ENCODE measurements at regions not wholly inside any gene's neighbourhood (a gene's known extent, or its start where the extent isn't known, plus 50 kb on each side); places are given as distances from the start of the nearest gene placed in this dataset.

GRCh38 chr9:115349542-115349941 is 231.6 kb upstream of the TNC start:
- Histone ChIP-seq H3K4me3 (no peak overlapping the region), H3K27ac (no peak overlapping the region)

GRCh38 chr9:115350548-115350947 is 232.6 kb upstream of the TNC start:
- no peak overlapping the region for H3K27ac ChIP-seq
- H3K4me3 ChIP-seq, result no peak overlapping the region

- no peak overlapping the region for H3K27ac ChIP-seq
- H3K4me3 ChIP-seq, result no peak overlapping the region
Observed at GRCh38 chr9:115353681-115354080, 235.7 kb upstream of the TNC start.

GRCh38 chr9:115357821-115358220 is 239.9 kb upstream of the TNC start:
- H3K4me3 ChIP-seq, result no peak overlapping the region
- H3K27ac ChIP-seq, result no peak overlapping the region

- Histone ChIP-seq H3K4me3 (no peak overlapping the region), H3K27ac (no peak overlapping the region)
Observed at GRCh38 chr9:115359017-115359780, 241.2 kb upstream of the TNC start.

- no peak overlapping the region for H3K27ac ChIP-seq
Observed at GRCh38 chr9:115360122-115360521, 242.2 kb upstream of the TNC start.

GRCh38 chr9:115362101-115362500 is 244.1 kb upstream of the TNC start:
- H3K4me3 ChIP-seq, result no peak overlapping the region
- H3K27ac ChIP-seq, result no peak overlapping the region

More at GRCh38 chr9:115360122-115360521, 242.2 kb upstream of the TNC start:
- H3K4me3 ChIP-seq, result no peak overlapping the region

- Histone ChIP-seq H3K27ac (no peak overlapping the region), H3K4me3 (no peak overlapping the region)
Observed at GRCh38 chr9:115362640-115363039, 244.7 kb upstream of the TNC start.

- no peak overlapping the region for H3K4me3 ChIP-seq
Observed at GRCh38 chr9:115364991-115365390, 247.0 kb upstream of the TNC start.

GRCh38 chr9:115367321-115367720 is 249.4 kb upstream of the TNC start:
- no peak overlapping the region for H3K4me3 ChIP-seq
- H3K27ac ChIP-seq, result no peak overlapping the region

More at GRCh38 chr9:115364991-115365390, 247.0 kb upstream of the TNC start:
- no peak overlapping the region for H3K27ac ChIP-seq

GRCh38 chr9:115367780-115368525 is 250.0 kb upstream of the TNC start:
- H3K4me3 ChIP-seq, result no peak overlapping the region

GRCh38 chr9:115369322-115369957 is 251.5 kb upstream of the TNC start:
- Histone ChIP-seq H3K4me3 (no peak overlapping the region), H3K27ac (peak overlapping the region in 4 of 21 experiments; percentile 46 to 66 (median 50))

More at GRCh38 chr9:115367780-115368525, 250.0 kb upstream of the TNC start:
- peak overlapping the region in 1 of 21 experiments; percentile 51 for H3K27ac ChIP-seq

- Histone ChIP-seq H3K27ac (peak overlapping the region in 4 of 21 experiments; percentile 13 to 64 (median 44)), H3K4me3 (no peak overlapping the region)
Observed at GRCh38 chr9:115373000-115373709, 255.2 kb upstream of the TNC start.

GRCh38 chr9:115373710-115374045 is 255.7 kb upstream of the TNC start:
- no peak overlapping the region for H3K4me3 ChIP-seq
- H3K27ac ChIP-seq, result peak overlapping the region in 4 of 21 experiments; percentile 11 to 55 (median 14)

GRCh38 chr9:115374724-115375268 is 256.8 kb upstream of the TNC start:
- H3K4me3 ChIP-seq, result no peak overlapping the region
- H3K27ac ChIP-seq, result no peak overlapping the region

GRCh38 chr9:115378241-115378640 is 260.3 kb upstream of the TNC start:
- H3K4me3 ChIP-seq, result no peak overlapping the region
- H3K27ac ChIP-seq, result no peak overlapping the region

GRCh38 chr9:115378758-115379157 is 260.8 kb upstream of the TNC start:
- Histone ChIP-seq H3K4me3 (no peak overlapping the region), H3K27ac (no peak overlapping the region)

GRCh38 chr9:115379719-115380118 is 261.8 kb upstream of the TNC start:
- no peak overlapping the region for H3K4me3 ChIP-seq
- H3K27ac ChIP-seq, result no peak overlapping the region

GRCh38 chr9:115382865-115383264 is 264.9 kb upstream of the TNC start:
- no peak overlapping the region for H3K27ac ChIP-seq
- no peak overlapping the region for H3K4me3 ChIP-seq
